GM21529 (cell line): ENCODE measurements at regions not wholly inside any gene's neighbourhood (a gene's known extent, or its start where the extent isn't known, plus 50 kb on each side); places are given as distances from the start of the nearest gene placed in this dataset.

ENCODE experiments used
- ATAC-seq: cut with Tn5 transposase; IDR thresholded peaks from one replicate; pipeline ENCODE4 v1.9.1; 2021; ENCODE audit not compliant: unreplicated experiment

DNA sequence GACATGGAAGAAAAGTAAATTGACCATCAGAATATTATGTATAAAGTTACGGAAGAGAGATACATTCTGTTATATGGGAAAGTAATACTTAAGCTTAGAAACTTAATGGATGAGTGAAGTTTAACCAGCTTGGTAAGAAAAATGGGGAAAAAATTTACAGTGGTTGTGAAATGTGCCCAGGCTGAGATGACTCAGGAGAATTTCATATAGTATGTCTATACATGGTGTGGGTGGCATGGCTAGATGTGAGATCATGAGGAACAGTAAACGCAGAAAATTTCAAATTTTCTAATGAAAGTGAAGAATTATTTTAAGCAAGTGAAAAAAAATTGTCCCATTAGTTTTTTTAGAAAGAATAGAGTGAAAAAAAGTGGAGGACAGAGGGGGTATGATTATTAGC lies 552.5 kb upstream of the SORCS1 start:
- no peak for ATAC-seq

DNA sequence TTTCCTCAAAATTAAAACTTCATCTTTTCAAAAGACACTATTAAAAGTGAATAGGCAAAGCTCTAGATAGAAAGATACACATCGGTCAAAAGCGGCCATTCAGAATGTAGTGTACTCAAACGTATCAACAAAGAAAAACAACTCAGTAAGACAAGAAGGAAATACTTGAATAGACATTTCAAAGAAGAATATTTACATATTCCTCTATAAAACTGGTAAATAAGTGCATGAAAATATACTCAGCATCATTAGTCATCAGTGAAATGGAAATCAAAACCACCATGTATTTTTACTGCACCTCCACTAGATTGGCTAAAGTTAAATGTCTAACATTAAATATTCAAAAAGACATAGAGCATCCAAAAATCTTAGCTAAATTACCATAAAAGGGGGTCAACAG lies 551.1 kb upstream of the SORCS1 start:
- ATAC-seq, result no peak

DNA sequence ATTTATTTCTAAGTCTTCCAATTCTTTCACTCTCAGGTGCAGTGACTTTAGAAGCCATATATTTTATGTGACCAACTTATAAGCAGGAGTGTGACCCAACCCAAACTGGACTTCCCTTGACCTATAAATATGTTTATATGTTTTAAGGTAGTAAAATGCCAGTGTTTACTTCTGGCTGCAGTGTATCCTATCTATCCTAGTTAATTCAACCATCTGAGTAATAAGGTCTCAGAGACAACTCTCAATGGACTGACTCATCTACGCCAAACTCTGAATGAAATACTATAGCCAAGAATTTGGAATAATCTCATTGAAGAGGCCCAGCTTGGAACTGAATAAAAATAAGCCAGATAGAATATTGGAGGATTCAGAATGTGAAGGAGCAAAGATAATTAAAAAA lies 544.5 kb upstream of the SORCS1 start:
- no peak for ATAC-seq

DNA sequence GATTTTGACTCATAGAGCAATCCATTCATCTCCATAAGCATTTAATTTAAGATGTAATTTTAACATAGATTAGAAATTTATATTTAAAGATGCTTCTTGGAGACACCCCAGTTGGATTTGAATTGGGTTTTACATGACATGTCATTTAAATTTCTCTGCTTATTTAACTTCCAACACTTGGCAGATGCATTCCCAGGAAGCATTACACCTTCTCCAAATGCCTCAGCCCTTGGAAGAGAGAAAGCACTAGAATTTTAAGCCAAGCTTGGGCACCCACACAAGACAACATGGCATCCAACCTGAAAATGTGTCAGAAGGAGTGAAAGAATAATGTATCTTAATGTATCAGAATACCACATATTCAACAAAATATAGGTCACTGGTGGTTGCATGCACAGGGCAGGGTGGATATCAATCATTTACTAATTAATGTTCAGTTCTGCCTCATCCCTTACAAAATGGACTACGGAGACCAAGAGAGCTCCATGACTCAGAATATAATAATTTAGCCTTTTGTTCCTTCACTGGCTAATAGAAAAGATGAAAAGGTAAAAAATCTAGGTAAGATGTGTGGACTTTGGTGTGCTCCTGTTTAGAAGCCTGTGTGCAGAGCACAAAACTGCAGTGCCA lies 541.7 kb upstream of the SORCS1 start:
- ATAC-seq, result no peak

DNA sequence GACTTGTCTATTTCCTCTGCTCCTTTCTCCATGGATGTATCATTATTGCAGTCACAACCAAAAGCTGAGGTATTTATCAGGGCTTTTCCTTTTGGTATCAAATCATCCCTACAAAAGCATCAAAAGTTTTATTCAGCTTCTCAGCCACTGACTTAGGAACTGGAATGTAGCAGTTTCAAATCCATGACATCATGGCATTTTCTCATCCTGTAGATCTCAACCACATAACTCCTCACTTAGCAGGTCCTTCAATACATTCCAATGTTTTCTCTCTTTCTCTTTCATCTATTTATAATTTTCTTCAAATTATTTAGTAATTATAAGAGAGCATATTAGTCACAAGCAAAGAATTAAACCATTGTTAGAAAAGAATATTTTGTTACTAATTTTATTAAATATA lies 537.4 kb upstream of the SORCS1 start:
- ATAC-seq, result no peak

DNA sequence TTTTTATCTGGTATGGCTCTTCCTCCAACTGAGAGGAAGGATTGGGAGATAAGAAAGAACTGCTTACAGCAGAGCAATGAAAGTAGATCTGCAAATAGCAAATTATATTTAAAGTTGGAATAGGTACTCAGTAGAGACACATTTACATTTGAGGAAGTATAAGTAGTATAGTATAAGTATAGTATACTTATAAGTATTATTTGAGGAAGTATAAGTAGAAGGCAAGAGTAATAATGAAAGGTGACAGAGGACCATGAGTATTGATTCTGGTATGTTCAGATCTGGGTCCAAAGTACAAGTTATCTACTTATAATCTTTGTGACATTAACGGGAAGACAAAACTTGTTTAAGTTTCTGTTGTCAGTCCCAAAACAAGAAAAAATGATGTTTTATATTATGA lies 527.6 kb upstream of the SORCS1 start:
- ATAC-seq, result no peak

DNA sequence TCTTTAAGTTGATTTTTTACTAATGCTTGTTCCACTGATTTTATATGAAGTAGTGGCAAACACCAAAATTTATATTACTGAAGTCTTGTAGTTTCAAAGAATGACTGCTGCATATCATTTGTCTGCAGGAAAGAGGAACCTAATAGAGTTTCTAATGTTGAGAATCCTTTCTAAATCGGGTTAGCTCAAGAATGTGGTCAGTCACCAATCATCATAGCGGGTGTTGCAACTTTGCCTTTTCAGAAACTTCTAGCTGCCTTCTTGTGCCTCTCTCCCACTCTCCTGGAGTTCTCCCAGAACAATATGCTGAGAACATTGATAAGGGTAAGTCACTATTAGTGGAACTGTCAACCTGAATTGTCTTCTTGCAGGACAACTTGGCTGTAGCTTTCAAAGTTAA lies 524.8 kb upstream of the SORCS1 start:
- ATAC-seq, result no peak

DNA sequence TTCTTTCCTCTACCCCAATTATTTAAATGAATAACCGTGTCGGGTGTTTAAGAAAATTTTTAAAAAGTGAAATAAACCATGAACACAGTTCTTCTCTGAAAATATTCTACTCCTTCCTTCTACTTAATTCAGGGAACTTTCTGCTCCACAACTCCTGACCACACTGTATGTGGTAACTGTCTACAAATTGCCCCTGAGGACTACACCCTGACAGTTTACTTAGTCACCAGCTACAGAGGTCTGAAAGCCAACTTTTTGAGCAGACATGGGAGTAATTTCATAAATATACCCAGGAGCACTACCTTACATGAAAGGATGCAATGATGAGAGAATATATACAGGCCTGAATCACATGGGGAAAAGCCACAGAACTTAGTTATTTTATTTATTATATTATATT lies 523.2 kb upstream of the SORCS1 start:
- ATAC-seq, result no peak

DNA sequence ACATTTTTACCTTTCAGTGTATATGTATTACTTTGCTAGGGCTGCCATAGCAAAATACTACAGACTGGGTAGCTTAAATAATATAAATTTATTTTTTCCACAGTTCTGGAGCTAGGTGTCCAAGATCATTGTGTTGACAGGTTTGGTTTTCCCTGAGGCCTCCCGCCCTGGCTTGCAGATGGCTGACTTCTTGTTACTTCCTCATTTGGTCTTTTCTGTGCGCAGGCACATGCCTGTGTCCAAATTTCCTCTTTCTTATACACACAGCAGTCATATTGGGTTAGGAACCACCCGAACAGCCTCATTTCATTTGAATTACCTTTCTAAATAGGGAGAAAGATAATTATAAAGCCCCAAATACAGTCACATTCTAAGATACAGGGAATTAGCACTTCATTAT lies 521.6 kb upstream of the SORCS1 start:
- peak; percentile 45 for ATAC-seq

DNA sequence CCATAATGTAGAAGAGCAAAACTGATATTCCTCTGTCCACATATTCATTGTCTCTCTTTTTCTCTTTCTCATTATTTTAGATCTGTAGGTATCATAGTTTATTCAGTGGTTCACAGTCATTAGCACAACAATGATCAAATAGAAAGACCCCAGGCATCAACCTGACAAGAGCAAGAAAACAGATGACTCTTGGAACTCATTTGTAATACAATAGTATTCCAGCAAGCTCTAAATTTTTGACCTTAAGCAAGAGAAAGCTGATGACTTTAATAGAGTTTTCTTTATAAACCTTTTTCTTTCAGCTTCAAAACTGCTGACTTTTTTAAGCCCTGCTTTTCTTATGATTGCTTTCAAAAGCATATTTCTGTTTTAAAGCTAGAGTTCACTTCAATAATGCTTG lies 507.5 kb upstream of the SORCS1 start:
- no peak for ATAC-seq

DNA sequence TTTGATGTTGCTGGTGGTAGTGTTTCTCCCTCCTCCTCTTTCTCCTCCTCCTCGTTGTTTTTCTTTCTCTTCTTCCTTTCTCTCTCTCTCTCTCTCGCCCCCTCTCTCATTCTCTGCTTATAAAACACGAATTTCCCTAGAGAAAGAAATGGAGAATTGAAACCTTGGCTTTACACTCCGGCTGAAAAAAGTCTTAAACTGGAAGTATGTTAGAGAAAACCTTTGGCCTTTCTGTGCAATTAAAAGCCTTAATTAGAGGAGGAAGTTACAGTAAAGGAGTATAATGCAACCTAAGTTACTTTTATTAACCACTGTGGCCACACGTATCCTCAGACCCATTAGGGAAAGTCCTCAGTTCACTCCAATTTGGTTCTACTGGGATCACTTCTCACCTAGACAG lies 501.7 kb upstream of the SORCS1 start:
- ATAC-seq, result no peak

DNA sequence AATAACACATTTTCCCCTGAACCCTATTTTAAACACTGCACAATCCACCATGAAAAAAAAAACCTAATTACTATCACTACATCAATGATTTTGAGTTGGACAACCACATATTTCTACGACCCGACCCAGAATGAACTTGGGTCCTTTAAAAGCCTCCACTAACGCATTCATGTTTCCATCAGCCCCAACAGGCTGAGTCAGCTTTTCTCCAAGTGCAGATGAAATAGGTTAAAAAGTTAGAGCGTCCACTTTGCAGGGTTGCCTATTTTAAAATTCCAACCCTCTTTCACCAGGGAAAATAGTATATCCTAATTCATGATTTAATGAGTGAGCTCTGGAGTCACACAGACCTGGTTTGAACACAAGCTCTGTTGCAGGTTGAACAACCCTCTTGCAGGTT lies 501.0 kb upstream of the SORCS1 start:
- no peak for ATAC-seq

DNA sequence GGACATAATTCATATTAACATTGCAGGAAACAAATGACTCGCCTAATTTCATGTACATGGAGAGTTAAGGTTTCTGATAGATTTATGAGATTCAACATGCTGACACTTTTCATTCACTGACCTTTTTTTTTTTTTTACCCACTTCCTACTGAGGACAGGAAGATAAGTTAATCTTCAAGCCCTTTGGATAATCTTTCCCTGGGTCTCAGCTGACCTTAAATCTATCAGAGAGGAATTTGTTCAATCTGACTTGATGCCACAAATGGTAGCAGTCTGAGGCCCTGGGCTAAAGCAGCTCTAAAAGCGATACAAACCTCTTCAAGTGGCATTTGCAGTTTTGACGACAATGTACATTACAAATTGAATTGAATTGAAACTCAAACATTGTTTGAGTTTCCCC lies 493.3 kb upstream of the SORCS1 start:
- no peak for ATAC-seq

DNA sequence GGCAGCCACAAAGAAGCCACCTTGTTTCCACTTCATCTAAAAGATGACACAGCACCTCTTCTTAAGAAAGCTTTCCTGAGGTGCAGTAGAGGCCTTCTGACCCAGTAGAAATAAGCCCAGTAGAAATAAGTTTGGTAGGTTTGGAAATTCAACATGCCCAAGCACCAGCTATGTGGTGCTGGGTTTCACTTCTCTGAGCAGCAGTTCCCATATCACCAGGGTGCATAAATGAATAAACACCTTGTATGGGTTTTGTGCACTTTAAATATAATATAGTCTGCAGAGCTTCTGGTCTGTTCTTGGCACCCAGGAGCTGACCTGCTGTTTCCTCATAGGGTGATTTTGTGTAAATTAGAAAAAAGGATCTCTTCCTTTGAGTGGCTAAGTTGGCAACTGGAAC lies 492.4 kb upstream of the SORCS1 start:
- ATAC-seq, result no peak

DNA sequence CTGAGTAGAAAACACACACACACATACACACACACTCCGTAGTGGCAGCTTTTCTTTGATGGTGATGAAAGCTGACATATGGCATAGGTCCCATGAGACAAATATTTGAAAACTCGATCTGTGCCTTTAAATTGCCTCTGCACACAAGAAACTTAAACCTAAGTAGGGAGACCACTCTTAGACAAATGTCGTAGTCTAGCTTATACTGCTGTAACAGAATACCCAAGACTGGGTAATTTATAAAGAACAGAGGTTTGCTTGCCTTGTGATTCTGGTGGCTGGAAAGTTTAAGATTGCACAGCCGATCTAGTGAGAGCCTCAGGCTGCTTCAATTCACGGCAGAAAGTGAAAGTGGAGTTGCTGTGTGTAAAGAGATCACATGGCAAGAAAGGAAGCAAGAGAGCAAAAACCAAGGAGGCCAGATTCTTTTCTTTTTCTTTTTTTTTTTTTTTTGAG lies 489.4 kb upstream of the SORCS1 start:
- ATAC-seq, result peak; percentile 72

DNA sequence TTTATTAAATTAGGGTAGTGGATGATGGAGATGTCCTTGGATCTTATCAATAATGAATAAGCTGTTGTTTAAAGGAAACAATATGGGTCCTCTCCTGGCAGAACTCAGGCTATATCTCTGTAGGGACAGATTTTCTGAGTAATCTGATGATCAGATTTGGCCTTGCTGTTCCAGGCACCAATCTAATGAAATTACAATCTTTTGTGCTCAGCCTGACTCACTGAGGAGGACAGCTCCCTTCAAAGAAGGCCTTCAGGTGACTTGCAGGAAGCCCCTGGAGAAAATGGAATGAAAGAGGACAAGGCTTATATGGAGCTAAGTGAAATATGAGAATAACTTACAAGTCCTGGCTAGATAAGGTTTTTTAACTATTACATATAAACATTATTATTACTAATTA lies 486.4 kb upstream of the SORCS1 start:
- ATAC-seq, result no peak

DNA sequence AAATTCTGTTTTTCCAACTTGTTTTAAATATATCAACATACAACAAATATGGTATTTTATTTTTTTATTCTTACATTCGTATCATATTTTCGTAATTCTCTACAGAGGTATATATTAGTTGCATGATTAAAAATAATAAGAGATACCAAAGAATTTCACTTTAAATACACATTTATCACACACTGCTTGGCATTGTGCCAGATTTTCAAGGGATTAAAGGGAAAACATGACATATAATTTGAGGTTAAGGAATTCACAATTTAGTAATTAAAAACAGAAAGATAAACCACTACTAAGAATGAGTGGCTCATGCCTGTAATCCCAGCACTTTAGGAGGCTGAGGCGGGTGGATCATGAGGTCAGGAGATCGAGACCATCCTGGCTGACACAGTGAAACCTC lies 484.7 kb upstream of the SORCS1 start:
- ATAC-seq, result no peak

DNA sequence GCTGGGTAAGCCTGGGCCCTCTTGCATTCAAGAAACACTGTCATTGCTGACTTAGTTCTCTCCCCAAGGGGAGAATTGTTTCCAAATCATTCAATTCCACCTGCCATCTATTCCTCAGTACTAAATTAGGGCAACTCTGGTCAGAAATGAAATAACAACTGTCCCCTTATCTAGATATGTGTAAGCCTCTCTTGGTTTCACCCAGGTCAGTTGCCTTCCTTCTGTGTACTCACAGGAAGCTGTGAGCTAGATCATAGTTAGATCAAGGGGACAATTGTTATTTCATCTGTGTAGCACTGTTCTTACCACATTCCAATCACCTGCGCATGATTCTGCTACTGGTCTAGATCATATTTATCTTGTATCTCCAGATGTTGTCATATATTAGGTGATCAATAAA lies 483.0 kb upstream of the SORCS1 start:
- ATAC-seq, result no peak

DNA sequence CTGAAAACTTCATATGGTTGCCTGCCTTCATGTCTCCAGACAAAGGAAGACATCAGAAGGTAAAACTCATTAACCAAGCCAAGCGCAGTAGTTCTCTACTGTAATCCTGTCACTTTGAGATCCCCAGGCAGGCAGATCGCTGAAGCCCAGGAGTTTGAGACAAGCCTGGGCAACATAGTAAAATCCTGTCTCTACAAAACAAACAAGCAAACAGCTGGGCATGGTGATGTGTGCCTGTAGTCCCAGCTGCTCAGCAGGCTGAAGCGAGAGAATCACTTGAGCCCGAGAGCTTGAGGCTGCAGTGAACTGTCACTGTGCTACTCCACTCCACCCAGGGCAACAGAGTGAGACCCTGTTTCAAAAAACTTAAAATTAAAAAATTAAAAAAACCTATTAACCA lies 467.4 kb upstream of the SORCS1 start:
- no peak for ATAC-seq

DNA sequence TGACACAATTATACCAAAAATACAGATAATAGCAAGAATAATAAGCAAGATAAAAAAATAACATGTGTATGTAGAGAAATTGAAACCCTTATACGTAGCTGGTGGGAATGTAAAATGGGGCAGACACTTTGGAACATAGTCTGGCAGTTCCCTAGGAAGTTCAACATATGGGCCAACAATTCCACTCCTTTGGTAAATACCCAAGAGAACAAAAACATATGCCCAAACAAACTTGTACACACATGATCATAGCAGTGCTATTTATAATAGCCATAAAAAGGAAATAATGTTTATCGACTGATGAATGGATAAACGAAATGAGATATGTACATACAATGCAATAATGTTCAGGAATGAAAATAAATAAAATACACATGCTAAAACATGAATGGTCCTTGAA lies 462.4 kb upstream of the SORCS1 start:
- no peak for ATAC-seq

DNA sequence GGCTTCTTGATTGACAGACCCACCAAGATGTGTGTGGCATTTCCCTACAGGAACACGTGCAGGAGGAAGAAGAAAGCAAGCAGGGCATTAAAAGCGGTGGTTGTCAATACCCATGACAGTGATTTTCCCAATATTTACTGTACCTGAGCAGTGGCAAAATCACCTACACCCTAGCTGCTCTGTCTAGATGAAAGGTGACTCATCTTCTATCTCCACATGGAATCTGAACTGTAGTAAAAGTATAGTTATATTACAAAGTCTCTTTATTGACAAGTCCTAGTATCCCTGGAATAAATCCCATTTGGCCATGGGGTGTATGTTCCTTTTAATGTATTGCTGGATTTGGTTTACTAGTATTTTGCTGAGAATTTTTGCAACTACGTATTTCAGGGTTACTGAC lies 458.8 kb upstream of the SORCS1 start:
- no peak for ATAC-seq

DNA sequence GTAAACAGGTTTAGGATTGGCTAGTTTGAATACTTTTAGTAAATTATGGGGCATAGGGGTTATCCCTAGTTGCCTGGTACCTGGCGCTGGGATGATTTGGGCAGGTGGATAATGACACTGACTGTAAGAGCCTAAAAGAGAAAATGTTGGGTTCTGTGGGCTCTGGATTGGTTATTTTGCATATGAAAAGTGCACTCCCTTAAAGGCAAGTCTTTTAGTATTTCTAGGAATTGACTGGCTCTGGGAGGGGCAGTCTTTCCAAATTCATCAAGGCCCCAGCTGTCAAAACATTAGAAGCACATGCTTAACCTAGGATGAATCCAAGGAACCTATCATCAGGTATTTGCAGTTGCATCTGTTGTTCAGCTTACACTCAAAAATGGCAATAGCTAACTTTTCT lies 454.6 kb upstream of the SORCS1 start:
- ATAC-seq, result no peak

DNA sequence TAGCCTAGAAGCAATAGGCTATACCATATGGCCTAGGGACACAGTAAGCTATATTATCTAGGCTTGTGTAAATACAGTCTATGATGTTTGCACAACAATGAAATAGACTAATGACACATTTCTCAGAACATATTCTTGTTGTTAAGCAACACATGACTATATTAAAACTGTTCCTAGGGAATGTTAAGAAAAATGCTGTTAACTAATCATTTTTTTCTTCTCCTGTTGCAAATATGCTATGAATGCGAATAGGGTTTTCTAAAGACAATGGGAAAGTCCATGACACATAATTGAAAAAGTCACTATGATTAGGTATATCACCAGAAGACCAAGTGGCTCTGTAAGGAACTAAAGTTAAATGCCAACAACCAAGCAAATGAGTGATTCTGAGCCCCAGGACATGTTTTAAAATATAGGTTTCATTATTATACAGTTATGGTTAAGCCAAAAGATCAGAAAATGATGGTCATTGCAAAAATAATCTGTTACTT lies 454.0 kb upstream of the SORCS1 start:
- ATAC-seq, result no peak
